HG03025 (cell line): ENCODE measurements at regions not wholly inside any gene's neighbourhood (a gene's known extent, or its start where the extent isn't known, plus 50 kb on each side); places are given as distances from the start of the nearest gene placed in this dataset.
"Not testable (repeated sequence)": the region's sequence is repeated elsewhere in the genome, so short reads cannot be mapped to it uniquely, and the experiment has no call there.

Source experiments
- ATAC-seq: cut with Tn5 transposase; IDR thresholded peaks from one replicate; pipeline ENCODE4 v1.9.1; 2021; ENCODE audit warnings: mild to moderate bottlenecking, moderate library complexity; ENCODE audit not compliant: unreplicated experiment, low FRiP score

- ATAC-seq, result no peak
These were observed 1490.8 kb downstream of the BRINP3 start for GRCh38 chr1:188986745-188987417.

DNA sequence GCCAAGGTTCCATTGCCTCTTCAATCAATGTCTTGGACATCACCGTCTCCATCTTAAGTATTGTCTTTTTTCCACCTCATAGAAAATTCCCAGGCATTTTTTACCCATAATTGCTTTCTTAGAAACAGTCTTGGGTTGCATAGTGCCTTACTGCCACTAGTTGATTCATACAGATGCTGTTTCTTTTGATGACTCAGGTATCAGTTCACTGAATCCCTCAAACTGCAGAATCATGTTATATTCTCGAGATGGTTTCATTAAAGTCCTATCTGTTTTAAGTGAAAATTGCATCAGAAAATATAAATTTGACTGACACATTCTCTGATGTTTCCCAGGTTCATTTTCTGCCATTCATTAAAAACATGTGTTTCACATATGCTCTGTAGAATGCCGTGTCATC lies 1489.1 kb downstream of the BRINP3 start:
- no peak for ATAC-seq

DNA sequence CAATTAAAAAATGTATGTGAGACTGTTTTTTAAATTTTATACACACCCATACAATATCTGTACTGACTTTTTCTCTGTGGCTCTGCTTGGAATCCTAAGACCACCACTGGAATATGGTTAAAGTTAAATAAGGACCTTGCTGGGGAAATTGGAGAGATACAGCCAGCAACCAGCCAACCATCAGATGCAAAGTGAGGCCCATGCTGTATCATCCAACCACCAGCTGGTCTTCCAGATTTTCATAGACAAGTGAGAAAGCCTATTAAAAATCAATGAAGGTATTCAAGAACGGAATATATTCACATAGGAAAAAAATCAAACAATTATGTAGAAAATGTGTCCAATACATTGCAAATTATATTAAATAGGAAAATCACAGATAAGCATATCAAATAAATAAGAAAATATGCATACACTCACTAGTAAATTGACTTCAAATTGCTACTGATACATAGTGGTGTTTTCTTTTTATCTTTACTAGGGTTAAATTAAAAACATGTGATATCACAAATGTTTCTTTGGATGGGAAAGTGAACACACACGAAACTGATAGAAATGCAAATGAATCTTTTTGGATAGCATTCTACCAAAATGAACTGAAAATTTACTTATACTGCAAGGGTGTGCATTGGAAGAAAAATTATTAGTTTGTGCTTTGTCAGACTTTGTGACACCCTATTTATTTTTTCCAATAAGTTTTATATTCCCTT lies 1486.3 kb downstream of the BRINP3 start:
- no peak for ATAC-seq

DNA sequence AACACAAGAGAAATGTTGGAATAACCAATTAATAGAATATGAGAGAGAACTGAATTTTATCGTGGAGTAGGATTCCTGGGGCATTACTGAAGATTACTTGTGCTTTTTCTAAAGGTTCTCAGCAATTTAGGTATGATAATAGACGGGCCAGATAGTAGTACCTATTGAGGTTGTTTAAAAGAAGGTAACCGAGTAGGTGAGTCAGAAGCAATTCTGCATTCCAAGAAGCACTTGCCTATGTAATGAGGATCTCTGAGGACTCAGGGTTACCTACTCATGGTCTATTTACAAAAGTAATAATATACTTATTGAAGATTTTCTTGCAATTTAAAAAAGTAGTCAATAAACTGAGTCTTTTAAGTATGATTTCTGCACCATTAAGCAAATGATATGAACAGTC lies 1469.8 kb downstream of the BRINP3 start:
- ATAC-seq, result no peak

DNA sequence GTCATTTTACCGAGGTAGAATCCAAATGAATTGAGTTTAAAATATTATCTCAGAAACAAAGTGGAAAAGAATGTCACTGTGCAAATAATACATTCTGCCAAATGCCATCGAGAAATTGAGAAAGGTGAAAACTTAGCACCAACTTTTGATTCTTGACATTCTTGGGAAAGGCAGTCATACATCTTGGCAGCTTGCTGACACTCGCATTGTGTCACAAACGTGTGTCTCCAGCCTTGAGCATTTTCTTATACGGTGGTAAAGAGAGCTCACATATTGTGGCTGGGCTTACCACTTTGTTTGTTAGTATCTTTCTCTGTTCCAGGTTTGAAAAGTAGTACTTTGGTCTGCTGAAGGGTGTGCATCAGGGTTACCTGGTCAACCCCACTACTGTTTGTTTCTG lies 1456.1 kb downstream of the BRINP3 start:
- no peak for ATAC-seq

GRCh38 chr1:189022015-189022414 lies 1455.6 kb downstream of the BRINP3 start:
- ATAC-seq, result no peak

DNA sequence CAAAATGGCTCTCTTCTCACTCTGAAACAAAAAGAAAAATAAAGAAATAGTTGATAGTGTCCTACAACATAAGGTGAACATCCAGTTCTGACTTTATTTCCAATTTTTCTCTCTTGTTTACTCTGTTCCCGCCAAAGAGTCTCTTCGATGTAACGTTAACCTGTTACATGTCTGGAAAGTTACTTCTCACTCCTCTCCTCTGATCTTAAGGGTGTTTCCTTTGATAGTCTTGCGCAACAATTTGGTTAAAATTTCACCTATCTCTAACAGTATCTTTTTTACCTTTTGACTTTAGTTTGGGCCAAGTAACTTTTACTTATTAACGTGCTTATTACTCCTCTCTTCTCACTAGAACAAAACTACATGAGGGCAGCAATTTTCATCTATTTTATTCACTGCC lies 1450.2 kb downstream of the BRINP3 start:
- ATAC-seq, result no peak

- no peak for ATAC-seq
These were observed 1444.5 kb downstream of the BRINP3 start for GRCh38 chr1:189033169-189033568.

- ATAC-seq, result no peak
These were observed 1441.0 kb downstream of the BRINP3 start for GRCh38 chr1:189036628-189037027.

DNA sequence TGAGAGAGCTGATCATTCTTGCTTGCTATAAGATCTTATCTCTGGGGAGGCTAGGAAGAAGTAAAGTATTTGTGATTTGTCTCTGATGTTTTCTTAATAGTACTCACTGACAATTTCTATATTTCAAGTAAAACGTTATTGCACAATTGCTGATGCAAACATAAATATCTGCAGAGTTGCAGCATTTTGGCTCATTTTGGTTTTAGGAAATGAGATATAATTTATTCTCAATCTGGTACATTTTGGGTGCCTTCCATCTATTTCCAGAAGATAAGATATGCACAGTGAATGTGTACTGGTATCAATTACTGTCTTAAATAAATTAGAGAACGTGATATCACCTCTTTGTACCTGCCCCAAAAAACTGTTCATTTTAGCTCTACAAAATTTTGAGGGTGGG lies 1431.5 kb downstream of the BRINP3 start:
- no peak for ATAC-seq

- no peak for ATAC-seq
These were observed 1392.9 kb downstream of the BRINP3 start for GRCh38 chr1:189084811-189085210.

GRCh38 chr1:189103956-189104355 lies 1373.7 kb downstream of the BRINP3 start:
- ATAC-seq, result no peak

- ATAC-seq, result no peak
These were observed 1360.4 kb downstream of the BRINP3 start for GRCh38 chr1:189117072-189117770.

GRCh38 chr1:189121941-189122340 lies 1355.7 kb downstream of the BRINP3 start:
- no peak for ATAC-seq

- ATAC-seq, result no peak
These were observed 1352.0 kb downstream of the BRINP3 start for GRCh38 chr1:189125694-189126093.

DNA sequence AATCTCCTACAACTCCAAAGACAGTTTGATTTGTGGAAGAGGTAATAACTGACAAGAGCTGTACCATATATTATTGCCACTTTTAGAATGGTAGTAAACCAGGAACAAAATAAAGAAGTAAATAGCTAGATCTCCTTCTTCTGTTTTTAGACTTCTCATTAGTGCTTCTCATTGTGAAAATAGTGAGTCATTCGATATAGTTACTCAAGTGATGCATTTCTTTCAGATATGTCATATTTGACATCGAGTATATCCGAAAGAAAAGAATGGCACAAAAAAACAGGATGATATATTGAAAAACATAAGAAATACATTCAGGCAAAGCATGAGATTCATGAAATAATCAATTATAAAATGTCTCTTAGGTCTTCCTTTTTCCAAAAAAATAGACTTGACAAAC lies 1346.1 kb downstream of the BRINP3 start:
- no peak for ATAC-seq

DNA sequence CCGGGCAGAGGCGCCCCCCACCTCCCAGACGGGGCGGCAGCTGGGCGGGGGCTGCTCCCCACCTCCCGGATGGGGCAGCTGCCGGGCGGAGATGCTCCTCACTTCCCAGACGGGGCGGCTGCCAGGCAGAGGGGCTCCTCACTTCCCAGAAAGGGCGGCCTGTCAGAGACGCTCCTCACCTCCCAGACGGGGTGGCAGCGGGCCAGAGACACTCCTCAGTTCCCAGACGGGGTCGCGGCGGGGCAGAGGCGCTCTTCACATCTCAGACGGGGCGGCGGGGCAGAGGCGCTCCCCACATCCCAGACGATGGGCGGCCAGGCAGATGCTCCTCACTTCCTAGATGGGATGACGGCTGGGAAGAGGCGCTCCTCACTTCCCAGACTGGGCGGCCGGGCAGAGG lies 1337.9 kb downstream of the BRINP3 start:
- not testable (repeated sequence) for ATAC-seq

DNA sequence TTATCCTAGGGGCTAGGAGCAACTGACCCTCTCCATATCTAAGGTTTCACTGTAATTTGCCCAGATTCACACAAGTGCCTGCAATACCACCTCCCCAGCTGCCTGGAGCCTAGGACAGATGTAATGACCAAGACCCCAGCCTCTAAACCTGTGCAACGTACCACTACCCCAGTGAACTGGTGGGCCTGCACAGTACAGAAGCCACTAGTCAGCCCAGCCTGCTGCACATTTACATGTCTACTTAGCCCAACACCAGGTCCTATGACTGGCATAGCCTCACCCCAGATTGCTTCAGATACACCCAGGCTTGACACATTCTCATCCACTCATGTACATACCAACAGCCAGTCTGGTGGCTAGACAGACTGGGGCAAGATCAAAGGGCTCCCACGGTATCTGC lies 1336.6 kb downstream of the BRINP3 start:
- no peak for ATAC-seq

DNA sequence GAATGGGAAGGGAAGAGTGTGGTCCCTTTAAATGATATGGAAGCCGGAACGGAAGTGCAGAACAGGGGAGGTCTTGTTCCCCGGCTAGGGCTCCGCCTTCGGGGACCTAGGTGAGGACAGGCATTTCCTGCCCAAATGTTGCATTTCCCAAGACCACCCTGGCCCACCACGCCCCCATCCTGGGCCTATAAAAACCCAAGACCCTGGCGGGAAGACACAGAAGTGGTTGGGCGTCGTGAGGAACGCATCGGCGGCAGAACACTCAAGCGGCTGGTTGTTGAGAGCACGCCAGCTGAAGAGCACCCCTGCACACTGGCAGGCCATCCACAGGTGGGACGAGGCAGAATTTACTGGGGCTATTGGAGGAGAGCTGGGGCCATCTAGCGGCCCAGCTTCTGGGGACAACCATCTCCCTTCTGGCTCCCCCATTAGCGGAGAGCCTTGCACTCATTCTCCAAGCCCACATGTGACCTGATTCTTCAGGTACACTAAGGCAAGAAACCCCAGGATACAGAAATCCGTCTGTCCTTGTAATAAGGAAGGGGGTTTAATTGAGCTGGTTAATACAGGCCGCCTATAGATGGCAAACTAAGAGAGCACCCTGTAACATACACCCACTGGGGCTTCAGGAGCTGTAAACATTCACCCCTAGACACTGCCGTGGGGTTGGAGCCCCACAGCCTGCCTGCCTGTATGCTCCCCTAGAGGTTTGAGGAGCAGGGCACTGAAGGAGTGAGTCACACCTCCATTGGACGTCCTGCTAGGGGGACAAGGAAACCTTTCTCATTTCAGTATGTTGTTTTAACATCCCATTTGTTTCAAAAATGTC lies 1327.9 kb downstream of the BRINP3 start:
- no peak for ATAC-seq

- no peak for ATAC-seq
These were observed 1327.0 kb downstream of the BRINP3 start for GRCh38 chr1:189150624-189151023.

- no peak for ATAC-seq
These were observed 1326.3 kb downstream of the BRINP3 start for GRCh38 chr1:189151361-189151760.
